Upper lobe of left lung (tissue), 6 donors: ENCODE measurements at regions not wholly inside any gene's neighbourhood (a gene's known extent, or its start where the extent isn't known, plus 50 kb on each side); places are given as distances from the start of the nearest gene placed in this dataset.

ENCODE experiments used
- ATAC-seq, 2 donors: fragments of 200-7000 bp; cut with Tn5 transposase; one replicate each; pipeline ENCODE4 v1.9.1; 2022; ENCODE audit warnings: mild to moderate bottlenecking in 2 of 2, moderate library complexity in 2 of 2; ENCODE audit not compliant: low FRiP score in 2 of 2
- DNase-seq, 2 donors: peaks; one replicate each; pipeline ENCODE4 v3.0.0-alpha.2; 2019 to 2020
- H3K27ac ChIP-seq, 4 donors: fragments of 200-600 bp; sonication (generic); one replicate each; pipeline ENCODE4 v1.5.1; 2016 to 2019
- H3K27me3 ChIP-seq, 4 donors: fragments of 200-600 bp; sonication (generic); one replicate each; pipeline ENCODE4 v1.5.1; 2017 to 2019
- H3K36me3 ChIP-seq, 4 donors: fragments of 200-600 bp; sonication (generic); one replicate each; pipeline ENCODE4 v1.5.1; 2016 to 2019
- H3K4me1 ChIP-seq, 4 donors: fragments of 200-600 bp; sonication (generic); one replicate each; pipeline ENCODE4 v1.5.1; 2018 to 2019
- H3K4me3 ChIP-seq, 4 donors: fragments of 200-600 bp; sonication (generic); one replicate each; pipeline ENCODE4 v1.5.1; 2017 to 2019; ENCODE audit warnings: mild to moderate bottlenecking in 2 of 4, moderate library complexity in 1 of 4
- H3K9me3 ChIP-seq, 4 donors: fragments of 200-600 bp; sonication (generic); one replicate each; pipeline ENCODE4 v1.5.1; 2018 to 2019
- EP300 ChIP-seq, 4 donors: sonication (generic); formaldehyde crosslinking; IDR thresholded peaks; one replicate each; pipeline ENCODE4 v1.5.1; 2017; ENCODE audit warnings: antibody characterized with exemption in 4 of 4, control low read depth in 2 of 4
- POLR2A ChIP-seq, 4 donors: fragments of 450-650 bp; IDR thresholded peaks; one replicate each; pipeline ENCODE4 v1.5.1; 2016 to 2017; ENCODE audit warnings: antibody characterized with exemption in 4 of 4, mild to moderate bottlenecking in 2 of 4
- POLR2AphosphoS5 ChIP-seq, 2 donors: sonication (generic); formaldehyde crosslinking; IDR thresholded peaks; one replicate each; pipeline ENCODE4 v1.5.1; 2017; ENCODE audit warnings: antibody characterized with exemption in 2 of 2
- WGBS, 2 donors: methylation state at CpG; one replicate each; pipeline ENCODE4 v1.1.5; 2017 to 2018; 5-methylcytosine and 5-hydroxymethylcytosine counted together
- TF ChIP-seq, protein P1 (sequence below), 6 experiments: fragments of 450-650 bp in 4 of 6; fragments of 200-600 bp in 2 of 6; sonication (generic) in 2 of 6; IDR thresholded peaks; one replicate each; pipeline ENCODE4 v1.5.1; 2016 to 2019; ENCODE audit warnings: antibody characterized with exemption in 6 of 6
- donor health status: DM: no; HTN: no; CAD: no; lungs with moderate emphysema.
- donor health status: DM: no; HTN: yes; CAD: no; lungs with severe emphysema.

DNA sequence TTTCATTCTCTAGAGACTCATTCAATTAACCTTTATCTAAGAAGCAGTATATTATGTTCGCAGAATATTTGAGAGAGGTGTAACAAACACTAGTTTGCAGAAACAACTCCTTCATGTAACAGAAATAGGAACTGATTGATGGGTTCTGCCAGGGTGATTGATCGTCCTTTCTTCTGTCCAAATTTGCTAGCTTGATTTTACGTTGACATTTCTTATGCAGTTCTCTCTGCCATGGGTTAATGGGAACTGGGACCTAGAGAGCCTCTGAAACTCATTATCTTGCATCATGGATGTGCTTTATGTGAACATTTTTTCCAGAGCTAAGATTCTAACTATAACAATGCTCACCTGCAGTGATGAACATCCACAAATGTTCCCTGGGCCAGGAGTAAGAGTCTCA is 107.0 kb downstream of the SLC24A2 start:
- no peak for TF ChIP-seq POLR2AphosphoS5 (IDR thresholded peaks at IDR 0.05)
- no peak for TF ChIP-seq POLR2A (IDR thresholded peaks at IDR 0.05)
- TF ChIP-seq, protein P1, sequence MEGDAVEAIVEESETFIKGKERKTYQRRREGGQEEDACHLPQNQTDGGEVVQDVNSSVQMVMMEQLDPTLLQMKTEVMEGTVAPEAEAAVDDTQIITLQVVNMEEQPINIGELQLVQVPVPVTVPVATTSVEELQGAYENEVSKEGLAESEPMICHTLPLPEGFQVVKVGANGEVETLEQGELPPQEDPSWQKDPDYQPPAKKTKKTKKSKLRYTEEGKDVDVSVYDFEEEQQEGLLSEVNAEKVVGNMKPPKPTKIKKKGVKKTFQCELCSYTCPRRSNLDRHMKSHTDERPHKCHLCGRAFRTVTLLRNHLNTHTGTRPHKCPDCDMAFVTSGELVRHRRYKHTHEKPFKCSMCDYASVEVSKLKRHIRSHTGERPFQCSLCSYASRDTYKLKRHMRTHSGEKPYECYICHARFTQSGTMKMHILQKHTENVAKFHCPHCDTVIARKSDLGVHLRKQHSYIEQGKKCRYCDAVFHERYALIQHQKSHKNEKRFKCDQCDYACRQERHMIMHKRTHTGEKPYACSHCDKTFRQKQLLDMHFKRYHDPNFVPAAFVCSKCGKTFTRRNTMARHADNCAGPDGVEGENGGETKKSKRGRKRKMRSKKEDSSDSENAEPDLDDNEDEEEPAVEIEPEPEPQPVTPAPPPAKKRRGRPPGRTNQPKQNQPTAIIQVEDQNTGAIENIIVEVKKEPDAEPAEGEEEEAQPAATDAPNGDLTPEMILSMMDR (IDR thresholded peaks at IDR 0.05): no peak
- TF ChIP-seq EP300 (IDR thresholded peaks at IDR 0.05): no peak

DNA sequence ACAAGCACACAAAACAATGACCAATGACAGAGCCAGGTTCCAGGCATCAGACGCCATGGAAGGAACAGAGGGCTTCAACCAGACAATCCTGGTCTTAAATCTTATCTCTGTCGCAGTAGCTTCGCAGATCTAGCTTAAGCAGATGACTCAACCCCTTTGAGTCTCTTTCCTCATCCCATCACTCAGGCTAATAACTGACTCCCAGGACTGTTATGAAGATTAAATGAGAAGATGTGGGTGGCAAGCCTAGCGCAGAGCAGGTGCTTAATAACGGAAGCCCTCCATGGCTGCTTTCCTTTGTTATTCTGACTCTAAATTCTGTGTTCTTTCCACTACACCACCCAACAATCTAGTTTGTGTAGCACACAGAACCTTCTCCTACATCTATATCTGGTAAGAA is 110.9 kb downstream of the SLC24A2 start:
- no peak for DNase-seq
- TF ChIP-seq POLR2AphosphoS5 (IDR thresholded peaks at IDR 0.05): no peak
- TF ChIP-seq POLR2A (IDR thresholded peaks at IDR 0.05): no peak
- no peak for TF ChIP-seq EP300 (IDR thresholded peaks at IDR 0.05)
- TF ChIP-seq, protein P1 (IDR thresholded peaks at IDR 0.05): no peak
- WGBS, 2 donors: 83 to 86% methylated on average over 5 of the region's 5 CpGs
- H3K27me3 ChIP-seq: no peaks in the 10 kb centered on the region
- H3K9me3 ChIP-seq: no peaks in the 10 kb centered on the region
- no peak overlapping the region for H3K4me3 ChIP-seq
- no peak for ATAC-seq
- H3K4me1 ChIP-seq: no peaks in the 10 kb centered on the region
- H3K27ac ChIP-seq: no peak overlapping the region
- no peaks in the 10 kb centered on the region for H3K36me3 ChIP-seq

More for the DNA sequence above, 107.0 kb downstream of the SLC24A2 start:
- no peak overlapping the region for H3K4me3 ChIP-seq
- ATAC-seq (no peak), DNase-seq (no peak)
- no peaks in the 10 kb centered on the region for H3K9me3 ChIP-seq
- no peak overlapping the region for H3K27ac ChIP-seq
- H3K36me3 ChIP-seq: no peaks in the 10 kb centered on the region
- H3K27me3 ChIP-seq: no peaks in the 10 kb centered on the region
- no peaks in the 10 kb centered on the region for H3K4me1 ChIP-seq
- 81 to 82% methylated on average over 3 of the region's 3 CpGs for WGBS, 2 donors

DNA sequence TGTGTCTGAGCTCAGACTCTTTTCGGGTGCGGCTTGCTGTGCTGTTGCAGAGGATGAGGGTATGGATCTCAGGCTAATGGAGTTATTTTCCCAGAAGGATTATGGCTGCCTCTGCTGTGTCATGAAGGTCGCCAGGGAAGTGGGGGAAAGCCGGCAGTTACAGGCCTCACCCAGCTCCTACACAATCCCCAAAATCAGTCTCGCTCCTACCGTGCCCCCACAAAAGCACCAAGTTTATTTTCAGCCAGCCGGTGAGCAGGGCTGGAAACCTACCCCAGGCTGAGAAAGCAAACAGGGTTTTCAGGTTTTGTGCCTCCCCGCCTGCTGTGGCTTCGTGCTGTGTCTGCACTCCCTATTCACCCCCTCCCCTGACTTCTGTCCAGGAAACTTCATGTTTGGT is 113.3 kb downstream of the SLC24A2 start:
- ATAC-seq (no peak), DNase-seq (no peak)
- Histone ChIP-seq H3K27me3 (no peaks in the 10 kb centered on the region), H3K27ac (no peak overlapping the region), H3K4me1 (no peaks in the 10 kb centered on the region), H3K4me3 (no peak overlapping the region), H3K36me3 (no peaks in the 10 kb centered on the region), H3K9me3 (no peaks in the 10 kb centered on the region)
- whole genome bisulfite sequencing, 2 donors: 69 to 80% methylated on average over 9 of the region's 9 CpGs
- no peak for TF ChIP-seq POLR2A (IDR thresholded peaks at IDR 0.05)
- no peak for TF ChIP-seq POLR2AphosphoS5 (IDR thresholded peaks at IDR 0.05)
- no peak for TF ChIP-seq EP300 (IDR thresholded peaks at IDR 0.05)
- TF ChIP-seq, protein P1 (IDR thresholded peaks at IDR 0.05): no peak

DNA sequence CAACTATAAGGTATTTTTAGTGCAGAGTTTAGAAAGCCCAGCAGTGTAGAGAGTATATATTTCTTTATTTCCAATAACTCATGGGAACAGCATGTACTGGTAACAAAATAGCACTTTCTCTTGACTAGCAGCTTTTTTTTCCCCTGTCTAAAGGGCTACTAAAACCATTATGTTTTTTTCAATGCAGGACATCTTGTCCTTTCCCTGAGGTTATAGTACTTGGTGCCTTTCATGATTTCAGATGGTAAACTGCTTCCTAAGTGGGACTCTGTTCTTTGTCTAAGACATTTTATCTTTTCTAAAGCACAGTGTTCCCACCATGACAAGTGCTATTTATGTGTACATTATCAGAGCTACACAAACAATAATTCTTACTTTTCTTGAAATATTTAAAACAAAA is 122.3 kb downstream of the SLC24A2 start:
- Histone ChIP-seq H3K36me3 (no peaks in the 10 kb centered on the region), H3K4me3 (no peak overlapping the region), H3K9me3 (no peaks in the 10 kb centered on the region), H3K27me3 (no peaks in the 10 kb centered on the region), H3K27ac (no peak overlapping the region), H3K4me1 (no peaks in the 10 kb centered on the region)
- ATAC-seq: no peak
- no peak for DNase-seq
- no peak for TF ChIP-seq POLR2AphosphoS5 (IDR thresholded peaks at IDR 0.05)

DNA sequence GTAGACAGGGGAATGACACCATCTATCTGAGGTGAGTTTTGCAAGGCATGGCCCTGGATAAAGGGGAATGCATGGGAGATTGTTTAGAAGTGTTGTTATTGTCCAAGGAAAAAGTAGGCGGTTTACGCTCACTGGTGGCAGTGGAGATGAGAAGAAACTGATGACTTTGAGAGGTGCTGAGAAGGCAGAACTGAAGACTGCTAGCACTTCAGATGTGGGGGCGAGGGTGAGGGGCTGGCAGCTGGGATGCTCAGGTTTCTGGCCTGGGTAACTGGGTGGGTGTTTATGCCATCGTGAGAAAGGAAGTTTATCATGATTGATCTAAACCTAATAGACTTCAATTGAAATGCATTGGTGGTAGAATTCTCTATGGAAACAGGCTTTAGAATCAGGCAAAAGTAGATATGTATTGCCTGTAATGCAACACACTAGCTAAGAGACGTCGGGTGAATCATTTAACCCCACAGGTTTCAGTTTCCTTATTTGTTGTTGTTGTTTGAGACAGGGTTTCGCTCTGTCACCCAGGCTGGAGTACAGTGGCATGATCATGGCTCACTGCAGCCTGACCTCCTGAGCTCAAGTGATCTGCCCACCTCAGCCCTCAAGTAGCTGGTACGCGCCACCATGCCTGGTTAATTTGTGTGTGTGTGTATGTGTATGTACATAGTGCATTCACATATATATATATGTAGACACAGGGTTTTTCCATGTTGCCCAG is 123.5 kb downstream of the SLC24A2 start:
- Histone ChIP-seq H3K36me3 (no peaks in the 10 kb centered on the region), H3K27me3 (no peaks in the 10 kb centered on the region), H3K4me1 (no peaks in the 10 kb centered on the region), H3K9me3 (no peaks in the 10 kb centered on the region), H3K4me3 (no peak overlapping the region), H3K27ac (no peak overlapping the region)
- ATAC-seq (no peak), DNase-seq (no peak)
- TF ChIP-seq, protein P1 (IDR thresholded peaks at IDR 0.05): no peak
- TF ChIP-seq POLR2AphosphoS5 (IDR thresholded peaks at IDR 0.05) (no peak), POLR2A (IDR thresholded peaks at IDR 0.05) (no peak), EP300 (IDR thresholded peaks at IDR 0.05) (no peak)
- WGBS, 2 donors: 85% methylated on average over 9 of the region's 9 CpGs
